Body of pancreas (tissue), 4 donors: ENCODE measurements at regions not wholly inside any gene's neighbourhood (a gene's known extent, or its start where the extent isn't known, plus 50 kb on each side); places are given as distances from the start of the nearest gene placed in this dataset.
"Not testable (repeated sequence)": the region's sequence is repeated elsewhere in the genome, so short reads cannot be mapped to it uniquely, and the experiment has no call there.

Experiments used
- ATAC-seq: fragments of 150-250 bp; one replicate; pipeline ENCODE4 v1.9.1; 2016
- DNase-seq, 4 donors: peaks; one replicate each; pipeline ENCODE4 v3.0.0-alpha.2; 2019
- H3K27ac ChIP-seq, 4 donors: fragments of 200-600 bp; sonication (generic); 1 replicate in 3 of 4; 2 replicates in 1 of 4; pipeline versions ENCODE4 v1.5.1 to v1.6.1; 2016 to 2019; ENCODE audit warnings: mild to moderate bottlenecking in 1 of 4, mixed read lengths in 1 of 4, moderate library complexity in 1 of 4
- H3K27me3 ChIP-seq, 2 donors: fragments of 200-600 bp; sonication (generic); one replicate each; pipeline ENCODE4 v1.6.0; 2016; ENCODE audit warnings: mild to moderate bottlenecking in 1 of 2
- H3K36me3 ChIP-seq, 2 donors: fragments of 200-600 bp; sonication (generic); replicated peaks in 1 of 2; 2 replicates each; pipeline ENCODE4 v1.5.1; 2016; ENCODE audit warnings: low read depth in 2 of 2; ENCODE audit not compliant: insufficient read depth in 1 of 2
- H3K4me1 ChIP-seq: fragments of 200-600 bp; sonication (generic); one replicate; pipeline ENCODE4 v1.6.0; 2016
- H3K4me3 ChIP-seq, 2 donors: fragments of 200-600 bp; sonication (generic); 1 replicate in 1 of 2; 2 replicates in 1 of 2; pipeline ENCODE4 v1.5.1; 2016 to 2019
- H3K9me3 ChIP-seq, 3 donors: fragments of 200-600 bp; sonication (generic); 1 replicate in 2 of 3; 2 replicates in 1 of 3; pipeline ENCODE4 v1.5.1; 2016
- POLR2A ChIP-seq, 3 donors: fragments of 450-650 bp; IDR thresholded peaks; one replicate each; pipeline ENCODE4 v1.6.1; 2016; ENCODE audit warnings: antibody characterized with exemption in 3 of 3, mild to moderate bottlenecking in 2 of 3
- WGBS, 2 donors: methylation state at CpG; one replicate each; pipeline ENCODE4 v1.1.5; 2017; 5-methylcytosine and 5-hydroxymethylcytosine counted together
- intact Hi-C: fragments of 100-400 bp; cut with DNase I; formaldehyde crosslinking; loops from one replicate; pipeline ENCODE4 v1.15.1; 2023
- TF ChIP-seq, protein P1 (sequence below), 7 experiments: fragments of 450-650 bp in 4 of 7; fragments of 200-600 bp in 3 of 7; sonication (generic) in 3 of 7; IDR thresholded peaks; one replicate each; pipeline ENCODE4 v1.5.1; 2016 to 2019; ENCODE audit warnings: antibody characterized with exemption in 7 of 7

DNA sequence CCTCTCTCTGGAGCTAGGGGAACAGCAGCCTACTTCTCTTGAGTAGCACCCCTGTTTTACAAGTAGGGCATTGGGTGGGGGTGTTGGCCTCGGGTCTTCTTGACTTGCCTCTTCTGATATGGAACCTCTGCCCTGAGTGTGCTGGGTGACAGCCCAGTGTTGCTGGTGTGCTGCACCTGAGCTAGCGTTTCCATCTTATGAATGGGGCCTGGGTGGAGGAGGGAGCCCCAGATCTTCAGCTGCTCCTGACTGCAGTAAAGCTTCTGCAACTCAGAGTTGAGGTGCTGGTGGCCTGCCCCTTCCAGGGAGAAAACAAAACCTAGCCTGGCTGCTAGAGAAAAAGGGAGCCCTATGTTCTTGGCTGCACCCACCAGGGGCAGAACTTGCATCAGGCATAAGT is 202.5 kb upstream of the SHH start:
- 82 to 83% methylated on average over 2 of the region's 2 CpGs for WGBS, 2 donors
- DNase-seq = no peak
- TF ChIP-seq, protein P1, sequence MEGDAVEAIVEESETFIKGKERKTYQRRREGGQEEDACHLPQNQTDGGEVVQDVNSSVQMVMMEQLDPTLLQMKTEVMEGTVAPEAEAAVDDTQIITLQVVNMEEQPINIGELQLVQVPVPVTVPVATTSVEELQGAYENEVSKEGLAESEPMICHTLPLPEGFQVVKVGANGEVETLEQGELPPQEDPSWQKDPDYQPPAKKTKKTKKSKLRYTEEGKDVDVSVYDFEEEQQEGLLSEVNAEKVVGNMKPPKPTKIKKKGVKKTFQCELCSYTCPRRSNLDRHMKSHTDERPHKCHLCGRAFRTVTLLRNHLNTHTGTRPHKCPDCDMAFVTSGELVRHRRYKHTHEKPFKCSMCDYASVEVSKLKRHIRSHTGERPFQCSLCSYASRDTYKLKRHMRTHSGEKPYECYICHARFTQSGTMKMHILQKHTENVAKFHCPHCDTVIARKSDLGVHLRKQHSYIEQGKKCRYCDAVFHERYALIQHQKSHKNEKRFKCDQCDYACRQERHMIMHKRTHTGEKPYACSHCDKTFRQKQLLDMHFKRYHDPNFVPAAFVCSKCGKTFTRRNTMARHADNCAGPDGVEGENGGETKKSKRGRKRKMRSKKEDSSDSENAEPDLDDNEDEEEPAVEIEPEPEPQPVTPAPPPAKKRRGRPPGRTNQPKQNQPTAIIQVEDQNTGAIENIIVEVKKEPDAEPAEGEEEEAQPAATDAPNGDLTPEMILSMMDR (IDR thresholded peaks at IDR 0.05) = no peak
- TF ChIP-seq POLR2A (IDR thresholded peaks at IDR 0.05) = no peak
- Histone ChIP-seq H3K9me3 (no peaks in the 10 kb centered on the region), H3K36me3 (no peaks in the 10 kb centered on the region), H3K27me3 (no peaks in the 10 kb centered on the region), H3K4me3 (no peak overlapping the region), H3K4me1 (no peaks in the 10 kb centered on the region), H3K27ac (no peak overlapping the region)
- intact Hi-C loops = no loop called here
- no peak for ATAC-seq

DNA sequence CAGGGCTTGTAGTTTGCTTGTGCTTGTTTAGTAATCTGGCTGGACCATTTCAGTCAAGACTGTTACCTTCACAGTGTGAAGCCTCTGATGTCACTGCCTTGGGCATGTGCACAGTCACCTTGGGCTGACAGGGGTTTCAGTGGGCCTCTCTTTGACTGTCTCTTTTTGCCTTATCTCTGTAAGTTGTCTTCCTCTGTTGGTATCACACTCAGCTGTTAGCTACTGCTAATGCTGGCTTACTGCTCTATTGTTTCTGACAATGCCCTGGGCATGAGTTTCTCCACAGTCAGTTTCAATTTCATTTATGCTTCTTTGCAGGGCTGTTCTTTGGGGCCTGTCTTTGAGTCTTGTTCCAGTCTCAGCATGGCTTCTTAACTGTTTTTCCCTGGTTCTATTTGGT is 201.9 kb upstream of the SHH start:
- Histone ChIP-seq H3K4me3 (no peak overlapping the region), H3K9me3 (no peaks in the 10 kb centered on the region), H3K27ac (no peak overlapping the region), H3K27me3 (no peaks in the 10 kb centered on the region), H3K4me1 (no peaks in the 10 kb centered on the region), H3K36me3 (no peaks in the 10 kb centered on the region)
- DNase-seq (no peak), ATAC-seq (no peak)
- intact Hi-C loops = no loop called here
- TF ChIP-seq, protein P1 (IDR thresholded peaks at IDR 0.05) = no peak
- no peak for TF ChIP-seq POLR2A (IDR thresholded peaks at IDR 0.05)

DNA sequence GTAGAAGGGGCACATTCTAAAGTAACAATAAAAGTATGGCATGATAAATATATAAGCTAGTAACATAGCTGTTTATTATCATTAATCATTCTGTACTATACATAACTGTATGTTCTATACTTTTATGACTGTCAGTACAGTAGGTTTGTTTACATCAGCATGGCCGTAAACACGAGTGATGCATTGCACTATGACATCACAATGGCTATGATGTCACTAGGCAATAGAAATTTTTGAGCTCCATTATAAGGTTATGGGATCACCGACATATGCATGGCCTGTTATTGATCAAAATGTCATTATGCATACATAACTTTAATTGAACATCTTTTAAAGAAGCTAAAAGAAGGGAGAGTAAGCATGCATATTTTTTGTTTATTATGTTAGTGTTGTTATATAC is 200.1 kb upstream of the SHH start:
- no peak overlapping the region for H3K4me3 ChIP-seq
- DNase-seq (no peak), ATAC-seq (no peak)
- intact Hi-C loops = no loop called here
- 68 to 90% methylated on average over 3 of the region's 3 CpGs for WGBS, 2 donors
- H3K4me1 ChIP-seq = no peaks in the 10 kb centered on the region
- H3K9me3 ChIP-seq = no peaks in the 10 kb centered on the region
- no peaks in the 10 kb centered on the region for H3K27me3 ChIP-seq
- H3K27ac ChIP-seq = no peak overlapping the region
- TF ChIP-seq, protein P1 (IDR thresholded peaks at IDR 0.05) = no peak
- no peak for TF ChIP-seq POLR2A (IDR thresholded peaks at IDR 0.05)
- no peaks in the 10 kb centered on the region for H3K36me3 ChIP-seq

DNA sequence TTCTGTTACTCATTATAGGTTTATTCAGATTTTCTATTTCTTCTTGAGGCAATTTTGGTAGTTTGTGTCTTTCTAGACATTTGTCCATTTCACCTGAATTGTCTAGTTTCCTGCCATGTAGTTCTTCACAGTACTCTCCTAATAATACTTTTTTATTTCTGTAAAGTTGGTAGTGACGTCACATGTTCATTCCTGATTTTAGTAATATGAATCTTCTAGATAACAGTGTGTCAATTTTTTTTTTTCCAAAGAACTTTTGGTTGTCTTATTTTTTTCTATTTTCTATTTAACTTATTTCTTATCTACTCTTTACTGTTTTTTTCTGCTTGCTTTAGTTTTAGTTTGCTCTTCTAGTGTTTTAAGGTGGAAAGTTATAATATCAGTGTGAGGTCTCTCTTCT is 197.3 kb upstream of the SHH start:
- Histone ChIP-seq H3K4me1 (no peaks in the 10 kb centered on the region), H3K36me3 (no peaks in the 10 kb centered on the region), H3K27me3 (no peaks in the 10 kb centered on the region), H3K9me3 (no peaks in the 10 kb centered on the region), H3K4me3 (no peak overlapping the region), H3K27ac (no peak overlapping the region)
- DNase-seq (no peak), ATAC-seq (no peak)
- TF ChIP-seq, protein P1 (IDR thresholded peaks at IDR 0.05) = no peak
- no peak for TF ChIP-seq POLR2A (IDR thresholded peaks at IDR 0.05)
- WGBS, 2 donors = 47 to 64% methylated on average over 1 of the region's 1 CpG
- intact Hi-C loops = no loop called here

DNA sequence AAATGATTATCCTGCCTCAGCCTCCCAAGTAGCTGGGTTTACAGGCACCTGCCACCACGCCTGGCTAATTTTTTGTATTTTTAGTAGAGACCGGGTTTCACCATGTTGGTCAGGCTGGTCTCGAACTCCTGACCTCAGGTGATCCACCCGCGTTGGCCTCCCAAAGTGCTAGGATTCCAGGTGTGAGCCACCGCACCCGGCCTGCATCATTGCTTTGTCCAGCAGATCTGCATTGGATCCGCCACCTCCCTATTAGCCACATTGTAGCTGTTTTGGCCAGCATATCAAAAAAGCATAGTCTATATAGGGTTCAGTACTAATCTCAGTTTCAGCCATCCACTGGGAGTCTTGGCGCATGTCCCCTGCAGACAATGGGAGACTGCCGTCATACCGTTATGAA is 194.6 kb upstream of the SHH start:
- H3K4me1 ChIP-seq, H3K36me3 ChIP-seq, H3K27me3 ChIP-seq, intact Hi-C loops, H3K27ac ChIP-seq, DNase-seq, H3K4me3 ChIP-seq, ATAC-seq, H3K9me3 ChIP-seq: not testable (repeated sequence)
- WGBS, 2 donors = 89 to 93% methylated on average over 11 of the region's 11 CpGs
